ENCODE measurements at regions not wholly inside any gene's neighbourhood (a gene's known extent, or its start where the extent isn't known, plus 50 kb on each side); places are given as distances from the start of the nearest gene placed in this dataset.

DNA sequence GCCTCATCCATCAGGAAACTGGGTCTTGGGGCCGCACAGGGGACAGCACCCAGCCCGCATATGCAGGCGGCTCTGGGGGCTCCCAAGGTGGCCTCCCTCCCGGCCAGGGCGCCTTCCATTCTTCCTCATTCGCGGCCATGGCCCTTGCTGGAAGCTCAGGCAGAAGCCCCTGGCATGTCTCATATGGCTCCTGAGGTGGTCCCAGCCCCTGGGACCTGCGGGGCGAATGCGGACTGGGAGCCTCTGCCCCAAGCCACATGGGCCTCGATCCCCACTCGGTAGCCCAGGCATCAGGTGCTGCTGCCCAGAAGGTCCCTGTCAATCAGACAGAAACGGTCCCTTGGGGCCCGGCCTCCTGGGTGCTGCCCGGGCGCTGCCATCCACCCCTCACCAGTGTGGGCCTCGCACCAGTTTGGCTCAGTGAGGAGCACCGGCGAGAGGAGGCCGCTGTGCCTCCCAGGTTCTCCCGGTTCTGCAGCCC lies 301.6 kb downstream of the TEX29 start:
- TF ChIP-seq, protein P1, sequence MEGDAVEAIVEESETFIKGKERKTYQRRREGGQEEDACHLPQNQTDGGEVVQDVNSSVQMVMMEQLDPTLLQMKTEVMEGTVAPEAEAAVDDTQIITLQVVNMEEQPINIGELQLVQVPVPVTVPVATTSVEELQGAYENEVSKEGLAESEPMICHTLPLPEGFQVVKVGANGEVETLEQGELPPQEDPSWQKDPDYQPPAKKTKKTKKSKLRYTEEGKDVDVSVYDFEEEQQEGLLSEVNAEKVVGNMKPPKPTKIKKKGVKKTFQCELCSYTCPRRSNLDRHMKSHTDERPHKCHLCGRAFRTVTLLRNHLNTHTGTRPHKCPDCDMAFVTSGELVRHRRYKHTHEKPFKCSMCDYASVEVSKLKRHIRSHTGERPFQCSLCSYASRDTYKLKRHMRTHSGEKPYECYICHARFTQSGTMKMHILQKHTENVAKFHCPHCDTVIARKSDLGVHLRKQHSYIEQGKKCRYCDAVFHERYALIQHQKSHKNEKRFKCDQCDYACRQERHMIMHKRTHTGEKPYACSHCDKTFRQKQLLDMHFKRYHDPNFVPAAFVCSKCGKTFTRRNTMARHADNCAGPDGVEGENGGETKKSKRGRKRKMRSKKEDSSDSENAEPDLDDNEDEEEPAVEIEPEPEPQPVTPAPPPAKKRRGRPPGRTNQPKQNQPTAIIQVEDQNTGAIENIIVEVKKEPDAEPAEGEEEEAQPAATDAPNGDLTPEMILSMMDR (conservative IDR thresholded peaks at IDR 0.05; ENCODE audit: control insufficient read depth, insufficient read depth, low read depth, low read length) = no peak
- DNase-seq (ENCODE audit: low read depth) = no peak

DNA sequence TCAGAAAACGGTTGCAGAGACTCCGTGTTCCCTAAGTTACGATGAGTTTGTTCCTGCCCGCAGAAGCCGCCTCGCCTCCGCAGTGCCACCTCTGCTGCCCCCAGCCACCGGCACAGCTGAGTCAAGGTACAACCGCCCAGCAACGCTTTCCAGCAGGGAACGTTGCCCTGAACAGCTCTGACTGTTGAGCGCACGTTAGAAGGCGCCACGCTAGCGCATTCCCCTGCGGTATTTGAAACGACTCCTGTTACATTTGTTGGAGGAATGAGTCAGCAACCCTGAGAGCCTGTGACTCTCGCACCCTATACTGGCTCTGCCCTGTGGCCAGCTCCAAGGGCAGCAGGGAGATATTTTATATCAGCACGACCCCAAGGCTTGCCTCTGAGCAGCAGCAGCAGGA lies 302.8 kb downstream of the TEX29 start:
- no peak overlapping the region for H3K4me3 ChIP-seq (ENCODE audit: control insufficient read depth, low read depth, low read length)
- DNase-seq (ENCODE audit: low read depth) = no peak
- TF ChIP-seq, protein P1 (conservative IDR thresholded peaks at IDR 0.05; ENCODE audit: control insufficient read depth, insufficient read depth, low read depth, low read length) = no peak

More for the DNA sequence above, 301.6 kb downstream of the TEX29 start:
- no peak overlapping the region for H3K4me3 ChIP-seq (ENCODE audit: control insufficient read depth, low read depth, low read length)

DNA sequence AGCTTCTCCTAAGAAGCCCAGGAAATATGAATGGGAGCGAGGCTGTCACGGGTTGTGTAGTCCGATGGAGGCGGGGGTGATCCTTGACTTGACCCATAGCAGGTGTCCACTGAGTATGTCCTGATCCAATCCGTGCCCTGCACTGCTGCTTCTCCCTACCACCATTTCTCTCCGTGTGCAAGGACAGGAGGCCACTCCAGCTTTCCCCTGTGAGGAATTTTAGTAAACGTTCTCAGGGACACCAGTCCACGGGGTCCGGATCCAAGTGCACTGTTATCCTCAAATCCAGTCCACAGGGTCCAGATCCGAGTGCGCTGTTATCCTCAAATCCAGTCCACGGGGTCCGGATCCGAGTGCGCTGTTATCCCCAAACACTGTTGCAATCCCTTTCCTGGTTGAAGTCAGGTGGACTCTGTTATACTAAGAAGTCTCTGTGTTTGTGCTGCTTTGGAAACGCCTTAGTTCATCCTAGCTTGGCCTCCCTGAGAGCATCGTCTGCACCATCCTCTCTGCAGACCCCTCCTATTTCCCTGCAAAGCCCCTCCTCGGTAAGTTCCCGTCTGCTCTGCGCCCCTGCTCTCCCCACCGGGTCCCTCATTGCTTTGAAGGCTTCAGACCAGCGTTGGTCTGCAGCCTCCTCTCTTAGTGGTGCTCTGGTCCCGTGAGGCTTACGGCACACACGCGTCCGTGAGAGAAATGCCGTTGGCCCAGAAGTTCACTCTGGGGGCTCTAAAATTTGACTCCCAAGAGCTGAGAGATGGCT lies 303.5 kb downstream of the TEX29 start:
- H3K4me3 ChIP-seq (ENCODE audit: control insufficient read depth, low read depth, low read length) = no peak overlapping the region
- no peak for DNase-seq (ENCODE audit: low read depth)
- TF ChIP-seq, protein P1 (conservative IDR thresholded peaks at IDR 0.05; ENCODE audit: control insufficient read depth, insufficient read depth, low read depth, low read length) = no peak

DNA sequence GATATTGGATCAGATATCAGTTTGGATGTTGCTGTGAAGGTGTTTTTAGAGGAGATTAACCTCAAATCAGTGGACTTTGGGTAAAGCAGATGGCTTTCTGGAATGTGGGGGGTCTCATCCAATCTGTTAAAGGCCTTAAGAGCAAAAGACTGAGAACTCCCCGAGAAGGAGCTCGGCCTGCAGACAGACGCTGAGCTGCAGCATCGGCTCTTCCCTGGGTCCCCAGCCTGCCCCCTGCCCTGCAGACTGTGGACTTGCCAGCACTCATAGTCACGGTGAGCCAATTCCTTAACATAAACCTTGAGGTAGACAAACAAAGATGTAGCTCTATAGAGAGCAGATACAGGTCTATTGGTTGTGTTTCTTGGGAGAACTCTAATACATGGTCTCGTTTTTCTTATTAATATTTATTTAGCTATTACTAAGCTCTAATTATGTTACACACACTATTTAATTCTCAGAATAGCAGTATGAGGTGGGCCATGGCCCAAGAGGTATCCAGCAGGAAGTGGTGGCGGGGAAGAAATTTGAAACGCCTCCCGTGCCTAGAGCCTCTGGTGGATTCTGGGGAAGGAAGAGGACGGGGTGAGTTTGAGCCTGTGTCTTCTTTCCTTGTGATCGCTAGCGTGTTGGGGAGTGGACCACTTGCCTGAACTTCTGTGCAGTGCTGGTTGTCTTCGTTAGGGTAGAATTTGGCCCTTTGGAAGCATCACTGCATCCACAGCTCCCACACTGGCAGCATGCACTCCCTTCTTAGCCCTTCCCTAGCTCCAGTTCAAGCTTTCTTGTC lies 305.3 kb downstream of the TEX29 start:
- no peak overlapping the region for H3K4me3 ChIP-seq (ENCODE audit: control insufficient read depth, low read depth, low read length)
- no peak for DNase-seq (ENCODE audit: low read depth)
- TF ChIP-seq, protein P1 (conservative IDR thresholded peaks at IDR 0.05; ENCODE audit: control insufficient read depth, insufficient read depth, low read depth, low read length) = no peak

DNA sequence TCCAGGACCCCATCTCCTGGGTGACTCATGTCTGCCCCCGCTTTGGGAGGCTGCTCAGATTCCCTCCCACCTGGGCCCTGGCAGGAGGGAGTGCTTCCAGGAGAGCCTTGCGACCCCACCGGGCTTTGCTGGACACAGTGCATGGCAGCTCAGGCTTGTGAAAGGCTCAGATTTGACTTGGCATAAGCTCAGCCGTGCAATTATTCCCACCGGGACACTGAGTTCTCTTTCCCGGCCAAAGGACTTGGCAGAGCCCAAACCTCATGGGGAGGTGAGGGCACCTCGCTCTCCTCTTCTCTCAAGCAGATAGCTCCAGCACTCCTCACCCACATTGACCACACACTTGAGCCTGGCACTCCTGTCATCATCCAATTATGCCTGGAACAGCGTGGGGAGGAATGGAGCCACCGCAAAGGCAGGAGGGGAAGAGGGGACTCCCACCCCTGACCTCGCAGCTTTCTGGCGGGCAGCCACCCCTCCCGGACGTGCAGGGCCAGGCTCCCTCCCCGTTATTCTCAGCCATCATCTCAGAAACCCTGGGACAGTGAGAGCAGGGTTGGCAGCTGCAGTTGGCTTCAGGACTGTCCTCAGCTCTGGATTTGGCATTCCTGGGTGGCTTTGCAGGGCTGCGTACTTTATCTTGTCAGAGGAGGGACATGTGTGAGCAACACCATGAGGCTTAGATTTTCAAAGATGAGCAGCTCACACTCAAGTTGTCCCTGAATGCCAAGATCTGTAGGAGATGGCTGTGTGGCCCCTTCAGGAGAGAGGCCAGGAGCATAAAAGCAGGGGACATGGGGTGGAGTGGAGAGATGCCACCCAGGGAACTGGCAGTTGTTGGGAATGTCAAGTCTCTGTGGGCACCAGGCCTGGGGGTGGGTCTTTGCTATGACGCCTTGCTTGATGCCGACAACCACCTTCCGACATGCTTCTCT lies 306.2 kb downstream of the TEX29 start:
- TF ChIP-seq, protein P1 (conservative IDR thresholded peaks at IDR 0.05; ENCODE audit: control insufficient read depth, insufficient read depth, low read depth, low read length) = no peak
- H3K4me3 ChIP-seq (ENCODE audit: control insufficient read depth, low read depth, low read length) = no peak overlapping the region
- DNase-seq (ENCODE audit: low read depth) = no peak

DNA sequence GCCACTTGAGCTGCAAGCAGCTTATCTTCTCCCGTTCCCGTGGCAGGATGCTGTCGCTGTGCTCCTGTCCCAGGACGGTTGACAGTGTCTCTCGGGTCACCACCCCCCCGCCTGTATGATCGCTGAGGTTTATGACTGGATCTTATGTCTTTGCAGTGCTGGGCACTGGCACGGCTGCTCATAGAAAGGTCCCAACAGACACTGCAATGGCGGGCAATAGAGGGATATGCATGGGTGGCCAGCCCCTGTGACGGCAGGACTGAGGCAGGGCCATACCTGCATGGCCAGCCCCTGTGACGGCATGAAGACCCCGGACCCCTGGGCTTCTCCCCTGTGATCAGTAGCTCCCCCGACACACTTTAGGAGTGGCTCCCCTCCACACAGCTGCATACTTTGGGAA lies 307.2 kb downstream of the TEX29 start:
- DNase-seq (ENCODE audit: low read depth) = no peak
- H3K4me3 ChIP-seq (ENCODE audit: control insufficient read depth, low read depth, low read length) = no peak overlapping the region
- TF ChIP-seq, protein P1 (conservative IDR thresholded peaks at IDR 0.05; ENCODE audit: control insufficient read depth, insufficient read depth, low read depth, low read length) = no peak
